SK-N-MC (cell line): ENCODE measurements at regions not wholly inside any gene's neighbourhood (a gene's known extent, or its start where the extent isn't known, plus 50 kb on each side); places are given as distances from the start of the nearest gene placed in this dataset.

Source experiments
- EZH2 ChIP-seq: fragments of 200-600 bp; sonication (generic); IDR thresholded peaks from one replicate; pipeline ENCODE4 v1.6.1; 2017; ENCODE audit warnings: antibody characterized with exemption
- POLR2AphosphoS5 ChIP-seq: IDR thresholded peaks from 2 replicates; pipeline ENCODE4 v1.6.1; 2012; ENCODE audit warnings: mild to moderate bottlenecking, low read depth, low read length, borderline replicate concordance

GRCh38 chr2:226045080-226045479, 645.6 kb downstream of the NYAP2 start:
- no peak for TF ChIP-seq EZH2
- TF ChIP-seq POLR2AphosphoS5 = no peak
